Natural killer cell (primary cell): ENCODE measurements at regions not wholly inside any gene's neighbourhood (a gene's known extent, or its start where the extent isn't known, plus 50 kb on each side); places are given as distances from the start of the nearest gene placed in this dataset.

Source experiments
- ATAC-seq, 3 donors: fragments of 150-1000 bp in 2 of 3; fragments of 200-7000 bp in 1 of 3; cut with Tn5 transposase; 1 replicate in 1 of 3; 2 replicates in 2 of 3; pipeline ENCODE4 v1.10.0; 2021; ENCODE audit warnings: mild to moderate bottlenecking in 2 of 3, moderate library complexity in 2 of 3
- DNase-seq, 2 donors: peaks; one replicate each; pipeline versions ENCODE4 v3.0.0 to v3.0.0-alpha.2; 2013 to 2021; ENCODE audit warnings: mixed read lengths in 1 of 2
- H3K27ac ChIP-seq: one replicate; pipeline ENCODE4 v1.5.1; 2013; ENCODE audit warnings: mild to moderate bottlenecking, low read length
- H3K27me3 ChIP-seq: one replicate; pipeline ENCODE4 v1.6.1; 2013; ENCODE audit warnings: low read length; ENCODE audit not compliant: control insufficient read depth, insufficient read depth
- H3K36me3 ChIP-seq: one replicate; pipeline ENCODE4 v1.6.1; 2013; ENCODE audit warnings: low read length; ENCODE audit not compliant: control insufficient read depth, insufficient read depth
- H3K4me1 ChIP-seq: one replicate; pipeline ENCODE4 v1.6.1; 2013; ENCODE audit warnings: low read length; ENCODE audit not compliant: control insufficient read depth, insufficient read depth
- H3K4me3 ChIP-seq: one replicate; pipeline ENCODE4 v1.5.1; 2013; ENCODE audit warnings: low read length
- H3K9me3 ChIP-seq: one replicate; pipeline ENCODE4 v1.6.1; 2013; ENCODE audit warnings: low read length; ENCODE audit not compliant: control insufficient read depth, insufficient read depth
- H3K27ac Mint-ChIP-seq, 2 donors: one replicate each; pipeline ENCODE4 v1.8.0; 2022; ENCODE audit warnings: mild to moderate bottlenecking in 2 of 2, mixed read lengths in 2 of 2, moderate library complexity in 1 of 2
- H3K27me3 Mint-ChIP-seq, 2 donors: one replicate each; pipeline ENCODE4 v1.8.0; 2022; ENCODE audit warnings: low read depth in 2 of 2, mixed read lengths in 2 of 2
- H3K36me3 Mint-ChIP-seq: one replicate; pipeline ENCODE4 v1.8.0; 2022; ENCODE audit warnings: mixed read lengths
- H3K4me1 Mint-ChIP-seq, 2 donors: one replicate each; pipeline ENCODE4 v1.8.0; 2022; ENCODE audit warnings: mixed read lengths in 2 of 2
- H3K4me3 Mint-ChIP-seq: one replicate; pipeline ENCODE4 v1.8.0; 2022; ENCODE audit warnings: mild to moderate bottlenecking, moderate library complexity, mixed read lengths
- H3K9me3 Mint-ChIP-seq, 2 donors: one replicate each; pipeline ENCODE4 v1.8.0; 2022; ENCODE audit warnings: mixed read lengths in 2 of 2
- WGBS: methylation state at CpG from one replicate; pipeline ENCODE4 v1.1.7; 2013; ENCODE audit warnings: missing lambda C conversion rate; ENCODE audit not compliant: insufficient coverage; 5-methylcytosine and 5-hydroxymethylcytosine counted together
- intact Hi-C: fragments of 100-400 bp; cut with micrococcal nuclease; formaldehyde crosslinking; loops from one replicate; pipeline ENCODE4 v1.14.2; 2022
- TF ChIP-seq, protein P1 (sequence below): fragments of 200-600 bp; IDR thresholded peaks from one replicate; pipeline ENCODE4 v1.8.0; 2022; ENCODE audit warnings: antibody characterized with exemption

DNA sequence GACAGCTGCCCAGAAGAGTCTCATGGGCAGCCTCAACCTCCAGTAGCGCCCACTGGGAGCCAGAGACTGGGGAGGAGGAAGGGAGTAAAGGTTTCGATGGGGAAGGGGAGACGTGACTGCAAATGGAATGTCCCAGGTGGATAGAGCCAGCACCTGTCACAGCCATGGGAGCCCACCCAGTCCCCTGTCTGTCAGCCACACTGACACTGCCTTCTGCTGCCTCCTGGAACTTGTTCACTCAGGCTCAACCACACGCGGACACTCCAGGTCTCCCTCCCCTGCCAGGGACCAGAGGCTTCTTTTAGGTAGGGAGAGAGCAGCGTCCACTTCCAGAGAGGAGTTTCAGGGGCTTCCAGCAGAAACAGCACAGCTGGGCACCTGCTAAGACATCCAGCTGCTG lies 346.3 kb downstream of the NPHP4 start:
- Histone ChIP-seq H3K27me3 (no peaks in the 10 kb centered on the region), H3K4me1 (no peaks in the 10 kb centered on the region), H3K9me3 (peaks cover 6% of the 10 kb centered on the region), H3K4me3 (no peak overlapping the region), H3K27ac (no peak overlapping the region), H3K36me3 (no peaks in the 10 kb centered on the region)
- intact Hi-C loops, result no loop called here
- H3K27me3 Mint-ChIP-seq, result peaks cover 17 to 20% of the 10 kb centered on the region in 2 donors
- TF ChIP-seq, protein P1, sequence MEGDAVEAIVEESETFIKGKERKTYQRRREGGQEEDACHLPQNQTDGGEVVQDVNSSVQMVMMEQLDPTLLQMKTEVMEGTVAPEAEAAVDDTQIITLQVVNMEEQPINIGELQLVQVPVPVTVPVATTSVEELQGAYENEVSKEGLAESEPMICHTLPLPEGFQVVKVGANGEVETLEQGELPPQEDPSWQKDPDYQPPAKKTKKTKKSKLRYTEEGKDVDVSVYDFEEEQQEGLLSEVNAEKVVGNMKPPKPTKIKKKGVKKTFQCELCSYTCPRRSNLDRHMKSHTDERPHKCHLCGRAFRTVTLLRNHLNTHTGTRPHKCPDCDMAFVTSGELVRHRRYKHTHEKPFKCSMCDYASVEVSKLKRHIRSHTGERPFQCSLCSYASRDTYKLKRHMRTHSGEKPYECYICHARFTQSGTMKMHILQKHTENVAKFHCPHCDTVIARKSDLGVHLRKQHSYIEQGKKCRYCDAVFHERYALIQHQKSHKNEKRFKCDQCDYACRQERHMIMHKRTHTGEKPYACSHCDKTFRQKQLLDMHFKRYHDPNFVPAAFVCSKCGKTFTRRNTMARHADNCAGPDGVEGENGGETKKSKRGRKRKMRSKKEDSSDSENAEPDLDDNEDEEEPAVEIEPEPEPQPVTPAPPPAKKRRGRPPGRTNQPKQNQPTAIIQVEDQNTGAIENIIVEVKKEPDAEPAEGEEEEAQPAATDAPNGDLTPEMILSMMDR, result no peak
- no peaks in the 10 kb centered on the region for H3K9me3 Mint-ChIP-seq
- H3K4me3 Mint-ChIP-seq, result no peak overlapping the region
- H3K36me3 Mint-ChIP-seq, result no peaks in the 10 kb centered on the region
- no peaks in the 10 kb centered on the region for H3K4me1 Mint-ChIP-seq
- ATAC-seq (no peak), DNase-seq (no peak)
- 92% methylated on average over 6 of the region's 6 CpGs for WGBS
- no peak overlapping the region for H3K27ac Mint-ChIP-seq

- DNase-seq, result no peak
- Histone ChIP-seq H3K36me3 (no peaks in the 10 kb centered on the region), H3K27ac (no peak overlapping the region), H3K27me3 (no peaks in the 10 kb centered on the region), H3K9me3 (peaks cover 6% of the 10 kb centered on the region), H3K4me3 (no peak overlapping the region), H3K4me1 (no peaks in the 10 kb centered on the region)
- H3K36me3 Mint-ChIP-seq, result no peaks in the 10 kb centered on the region
- H3K27me3 Mint-ChIP-seq, result peaks cover 15 to 16% of the 10 kb centered on the region in 2 donors
- H3K4me1 Mint-ChIP-seq, result no peaks in the 10 kb centered on the region
- H3K9me3 Mint-ChIP-seq, result no peaks in the 10 kb centered on the region
- no peak overlapping the region for H3K4me3 Mint-ChIP-seq
- 74% methylated on average over 5 of the region's 5 CpGs for WGBS
- no peak overlapping the region for H3K27ac Mint-ChIP-seq
- no peak for ATAC-seq
- TF ChIP-seq, protein P1, result no peak
- intact Hi-C loops, result no loop called here
These were observed 347.2 kb downstream of the NPHP4 start for GRCh38 chr1:5645135-5645399.

DNA sequence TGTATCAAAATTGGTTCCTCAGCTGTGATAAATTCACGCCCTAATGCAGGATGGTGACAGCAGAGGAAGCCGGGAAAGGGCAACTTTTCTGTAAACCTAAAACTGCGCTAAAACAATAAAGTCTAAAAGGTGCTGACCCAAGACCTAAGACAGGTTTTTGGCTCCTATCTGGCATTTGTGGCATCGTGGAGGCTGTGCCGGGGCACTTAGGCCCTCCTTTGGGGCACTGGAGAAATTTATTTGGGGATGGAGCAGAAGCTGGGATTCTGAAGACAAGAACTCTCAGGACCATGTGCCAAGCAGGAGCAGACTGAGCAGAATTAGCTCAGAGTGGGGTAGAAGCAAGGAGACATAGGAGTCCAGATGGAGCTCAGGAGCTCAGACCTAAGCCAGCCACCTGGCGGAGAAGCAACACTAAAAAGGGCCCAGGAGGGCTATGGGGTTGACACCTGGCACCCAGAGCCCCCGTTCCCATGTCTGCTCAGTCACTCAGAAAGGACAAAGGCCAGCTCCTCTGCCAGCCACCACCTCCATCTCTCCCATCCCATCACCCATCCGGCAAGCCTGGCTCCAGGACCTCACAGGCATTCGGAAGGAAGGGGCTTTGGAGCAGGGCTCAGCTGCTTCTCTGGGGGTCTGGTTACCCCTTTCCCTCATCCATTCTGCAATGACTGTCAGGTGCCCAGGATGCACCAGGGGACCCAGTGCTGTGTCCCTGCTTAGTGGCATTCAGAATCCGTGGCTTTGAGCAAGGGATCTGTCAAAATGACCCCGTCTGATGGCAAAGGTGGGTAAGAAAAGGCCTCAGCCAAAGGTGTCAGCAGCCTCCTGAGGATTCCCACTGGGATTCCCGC lies 347.7 kb downstream of the NPHP4 start:
- H3K9me3 Mint-ChIP-seq, result no peaks in the 10 kb centered on the region
- H3K27me3 Mint-ChIP-seq, result peaks cover 15 to 16% of the 10 kb centered on the region in 2 donors
- intact Hi-C loops, result no loop called here
- H3K27ac ChIP-seq, result no peak overlapping the region
- DNase-seq (no peak), ATAC-seq (no peak)
- no peaks in the 10 kb centered on the region for H3K4me1 ChIP-seq
- H3K27ac Mint-ChIP-seq, result no peak overlapping the region
- H3K4me3 Mint-ChIP-seq, result no peak overlapping the region
- no peaks in the 10 kb centered on the region for H3K27me3 ChIP-seq
- TF ChIP-seq, protein P1, result no peak
- H3K4me1 Mint-ChIP-seq, result no peaks in the 10 kb centered on the region
- H3K9me3 ChIP-seq, result peaks cover 6% of the 10 kb centered on the region
- WGBS, result 84% methylated on average over 12 of the region's 12 CpGs
- H3K36me3 ChIP-seq, result no peaks in the 10 kb centered on the region
- H3K36me3 Mint-ChIP-seq, result no peaks in the 10 kb centered on the region
- H3K4me3 ChIP-seq, result no peak overlapping the region
